Endothelial cell of umbilical vein (primary cell): ENCODE measurements at regions not wholly inside any gene's neighbourhood (a gene's known extent, or its start where the extent isn't known, plus 50 kb on each side); places are given as distances from the start of the nearest gene placed in this dataset.

Experiments
- EZH2 ChIP-seq: IDR thresholded peaks from 2 replicates; pipeline ENCODE4 v1.6.1; 2012; ENCODE audit warnings: borderline replicate concordance, low read depth, mild to moderate bottlenecking, moderate library complexity, low read length, inconsistent platforms; ENCODE audit not compliant: severe bottlenecking
- JUN ChIP-seq: IDR thresholded peaks from 2 replicates; pipeline ENCODE4 v1.6.1; 2011; ENCODE audit warnings: borderline replicate concordance, low read depth; ENCODE audit not compliant: insufficient read length, insufficient read depth
- MYC ChIP-seq: IDR thresholded peaks from one replicate; pipeline ENCODE4 v1.6.1; 2011; ENCODE audit warnings: mild to moderate bottlenecking, low read depth, low read length
- POLR2A ChIP-seq: IDR thresholded peaks from 2 replicates; pipeline ENCODE4 v1.6.1; 2012; ENCODE audit warnings: low read depth, mild to moderate bottlenecking, control low read depth, low read length
- POLR2AphosphoS5 ChIP-seq: IDR thresholded peaks from 2 replicates; pipeline ENCODE4 v1.6.1; 2012; ENCODE audit warnings: low read depth, mild to moderate bottlenecking, control low read depth, low read length, moderate library complexity; ENCODE audit not compliant: insufficient read depth
- TF ChIP-seq, protein P1 (sequence below), 2 donors: IDR thresholded peaks; 1 replicate in 1 of 2; 2 replicates in 1 of 2; pipeline ENCODE4 v1.5.1; 2011; ENCODE audit warnings: low read length in 2 of 2, mild to moderate bottlenecking in 2 of 2, moderate library complexity in 2 of 2, control low read depth in 1 of 2, inconsistent platforms in 1 of 2, low read depth in 1 of 2; ENCODE audit not compliant: insufficient read depth in 1 of 2; ENCODE audit errors: extremely low read depth in 1 of 2

- TF ChIP-seq POLR2A: no peak
- no peak for TF ChIP-seq JUN
- no peak for TF ChIP-seq POLR2AphosphoS5
- TF ChIP-seq, protein P1, sequence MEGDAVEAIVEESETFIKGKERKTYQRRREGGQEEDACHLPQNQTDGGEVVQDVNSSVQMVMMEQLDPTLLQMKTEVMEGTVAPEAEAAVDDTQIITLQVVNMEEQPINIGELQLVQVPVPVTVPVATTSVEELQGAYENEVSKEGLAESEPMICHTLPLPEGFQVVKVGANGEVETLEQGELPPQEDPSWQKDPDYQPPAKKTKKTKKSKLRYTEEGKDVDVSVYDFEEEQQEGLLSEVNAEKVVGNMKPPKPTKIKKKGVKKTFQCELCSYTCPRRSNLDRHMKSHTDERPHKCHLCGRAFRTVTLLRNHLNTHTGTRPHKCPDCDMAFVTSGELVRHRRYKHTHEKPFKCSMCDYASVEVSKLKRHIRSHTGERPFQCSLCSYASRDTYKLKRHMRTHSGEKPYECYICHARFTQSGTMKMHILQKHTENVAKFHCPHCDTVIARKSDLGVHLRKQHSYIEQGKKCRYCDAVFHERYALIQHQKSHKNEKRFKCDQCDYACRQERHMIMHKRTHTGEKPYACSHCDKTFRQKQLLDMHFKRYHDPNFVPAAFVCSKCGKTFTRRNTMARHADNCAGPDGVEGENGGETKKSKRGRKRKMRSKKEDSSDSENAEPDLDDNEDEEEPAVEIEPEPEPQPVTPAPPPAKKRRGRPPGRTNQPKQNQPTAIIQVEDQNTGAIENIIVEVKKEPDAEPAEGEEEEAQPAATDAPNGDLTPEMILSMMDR (IDR thresholded peaks at IDR 0.05; ENCODE audit: extremely low read depth in 1 of 2, insufficient read depth in 1 of 2, low read depth in 1 of 2, low read length in 2 of 2): no peak
- TF ChIP-seq MYC: no peak
- TF ChIP-seq EZH2: no peak
Observed at GRCh38 chrX:96181605-96182004, 503.0 kb upstream of the DIAPH2 start.
